ENCODE measurements at regions not wholly inside any gene's neighbourhood (a gene's known extent, or its start where the extent isn't known, plus 50 kb on each side); places are given as distances from the start of the nearest gene placed in this dataset.

DNA sequence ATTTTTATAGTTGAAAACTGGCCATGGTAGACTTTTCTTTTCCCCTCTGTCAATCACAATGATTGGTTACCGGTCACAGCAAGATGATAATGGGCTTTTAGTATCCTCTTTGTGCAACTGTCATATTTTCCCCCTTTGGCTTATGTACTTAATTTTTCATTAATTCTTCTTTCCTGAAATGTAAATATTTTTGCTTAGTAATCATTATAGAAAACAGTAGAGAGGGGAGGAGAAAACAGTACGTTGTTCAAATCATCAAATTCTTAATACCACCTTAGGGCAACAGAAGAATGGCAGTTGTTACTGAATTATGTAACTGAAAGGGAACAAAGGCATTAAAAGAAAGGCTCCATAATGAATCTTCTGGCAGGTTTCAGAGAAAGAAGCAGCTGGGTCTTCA is 699.0 kb downstream of the METTL4 start:
- no peak for TF ChIP-seq CTCF (IDR thresholded peaks at IDR 0.05; ENCODE audit: low read depth, low read length)
- no peak for TF ChIP-seq EZH2phosphoT487 (IDR thresholded peaks at IDR 0.05; ENCODE audit: low read depth)

Measured in OCI-LY3 (cell line).